Esophagus squamous epithelium (tissue), 4 donors: ENCODE measurements at regions not wholly inside any gene's neighbourhood (a gene's known extent, or its start where the extent isn't known, plus 50 kb on each side); places are given as distances from the start of the nearest gene placed in this dataset.

ENCODE experiments used
- CTCF ChIP-seq, 6 experiments: fragments of 450-650 bp in 4 of 6; fragments of 200-600 bp in 2 of 6; sonication (generic) in 2 of 6; IDR thresholded peaks; one replicate each; pipeline ENCODE4 v1.5.1; 2016 to 2019; ENCODE audit warnings: antibody characterized with exemption in 6 of 6, mild to moderate bottlenecking in 4 of 6, moderate library complexity in 4 of 6
- POLR2A ChIP-seq, 4 donors: fragments of 450-650 bp; IDR thresholded peaks; one replicate each; pipeline ENCODE4 v1.6.1; 2017; ENCODE audit warnings: antibody characterized with exemption in 4 of 4, mild to moderate bottlenecking in 4 of 4, moderate library complexity in 3 of 4

DNA sequence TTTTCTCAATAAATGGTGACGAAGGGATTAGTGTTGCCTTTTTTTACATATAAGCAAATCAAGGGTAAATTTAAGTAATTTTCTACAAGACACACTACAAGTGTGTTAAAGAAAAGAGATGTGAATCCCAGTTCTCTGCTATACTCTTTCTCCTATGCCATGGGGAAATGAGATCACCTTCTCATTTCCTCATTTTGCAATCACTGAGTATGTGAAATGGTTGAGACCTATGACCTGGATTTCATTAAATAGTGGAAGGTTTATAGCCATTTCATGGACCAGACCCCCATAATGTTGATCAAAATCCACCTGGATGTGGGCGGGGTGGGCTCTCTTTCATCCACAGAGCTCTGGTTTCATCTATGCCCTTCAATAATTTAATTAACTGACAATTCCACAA, 66.9 kb upstream of the SLIT3 start:
- TF ChIP-seq POLR2A (IDR thresholded peaks at IDR 0.05) (no peak), CTCF (IDR thresholded peaks at IDR 0.05) (no peak)
